ENCODE measurements at regions not wholly inside any gene's neighbourhood (a gene's known extent, or its start where the extent isn't known, plus 50 kb on each side); places are given as distances from the start of the nearest gene placed in this dataset.

DNA sequence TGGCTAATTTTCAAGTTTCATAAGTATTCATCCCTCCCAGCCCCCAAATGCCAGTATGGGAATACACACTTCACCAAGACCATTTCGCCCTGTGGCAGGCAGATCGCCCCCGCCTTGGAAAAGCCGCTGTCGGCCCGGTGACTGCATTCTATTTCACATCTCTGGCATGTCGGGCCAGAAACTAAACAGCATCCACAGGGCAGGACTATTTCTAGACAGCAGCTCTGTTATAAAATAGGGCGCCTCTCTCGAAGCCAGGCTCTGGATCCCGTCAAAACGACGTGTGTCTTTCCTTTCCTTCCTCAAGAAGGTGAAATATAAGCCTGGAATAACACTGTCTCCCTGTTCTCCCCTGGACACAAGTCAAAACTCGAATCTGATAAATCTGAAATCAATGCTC, 56.8 kb downstream of the GSC start:
- TF ChIP-seq POLR2A (IDR thresholded peaks at IDR 0.05) (no peak), POLR2AphosphoS5 (IDR thresholded peaks at IDR 0.05; ENCODE audit: insufficient read depth in 1 of 2, low read depth in 1 of 2) (no peak)
- TF ChIP-seq, protein P1, sequence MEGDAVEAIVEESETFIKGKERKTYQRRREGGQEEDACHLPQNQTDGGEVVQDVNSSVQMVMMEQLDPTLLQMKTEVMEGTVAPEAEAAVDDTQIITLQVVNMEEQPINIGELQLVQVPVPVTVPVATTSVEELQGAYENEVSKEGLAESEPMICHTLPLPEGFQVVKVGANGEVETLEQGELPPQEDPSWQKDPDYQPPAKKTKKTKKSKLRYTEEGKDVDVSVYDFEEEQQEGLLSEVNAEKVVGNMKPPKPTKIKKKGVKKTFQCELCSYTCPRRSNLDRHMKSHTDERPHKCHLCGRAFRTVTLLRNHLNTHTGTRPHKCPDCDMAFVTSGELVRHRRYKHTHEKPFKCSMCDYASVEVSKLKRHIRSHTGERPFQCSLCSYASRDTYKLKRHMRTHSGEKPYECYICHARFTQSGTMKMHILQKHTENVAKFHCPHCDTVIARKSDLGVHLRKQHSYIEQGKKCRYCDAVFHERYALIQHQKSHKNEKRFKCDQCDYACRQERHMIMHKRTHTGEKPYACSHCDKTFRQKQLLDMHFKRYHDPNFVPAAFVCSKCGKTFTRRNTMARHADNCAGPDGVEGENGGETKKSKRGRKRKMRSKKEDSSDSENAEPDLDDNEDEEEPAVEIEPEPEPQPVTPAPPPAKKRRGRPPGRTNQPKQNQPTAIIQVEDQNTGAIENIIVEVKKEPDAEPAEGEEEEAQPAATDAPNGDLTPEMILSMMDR (IDR thresholded peaks at IDR 0.05), result no peak

Measured in vagina (tissue), 2 donors.